Neural cell (in vitro differentiated cells): ENCODE measurements at regions not wholly inside any gene's neighbourhood (a gene's known extent, or its start where the extent isn't known, plus 50 kb on each side); places are given as distances from the start of the nearest gene placed in this dataset.

Experiments used
- H2AFZ ChIP-seq: fragments of 200-600, 300-800 bp; sonication (generic), shearing (Covaris generic); 2 replicates; pipeline ENCODE4 v1.6.0; 2014; ENCODE audit warnings: low read depth, mild to moderate bottlenecking, antibody characterized with exemption, low read length, moderate library complexity
- H3F3A ChIP-seq: fragments of 200-600 bp; shearing (Covaris generic); 2 replicates; pipeline ENCODE4 v1.6.1; 2016; ENCODE audit warnings: mild to moderate bottlenecking, moderate library complexity, mixed read lengths, antibody characterized with exemption, low read length; ENCODE audit not compliant: insufficient read depth, poor library complexity, severe bottlenecking
- H3K27ac ChIP-seq: fragments of 200-600, 300-800 bp; sonication (generic), shearing (Covaris generic); 2 replicates; pipeline ENCODE4 v1.5.1; 2014; ENCODE audit warnings: mild to moderate bottlenecking, low read length, moderate library complexity
- H3K27me3 ChIP-seq: fragments of 300-800, 200-600 bp; sonication (generic), shearing (Covaris generic); 2 replicates; pipeline ENCODE4 v1.6.0; 2014; ENCODE audit warnings: mild to moderate bottlenecking, low read depth, low read length, moderate library complexity; ENCODE audit not compliant: insufficient read depth
- H3K36me3 ChIP-seq: fragments of 300-800, 200-600 bp; sonication (generic), shearing (Covaris generic); 2 replicates; pipeline ENCODE4 v1.5.1; 2014; ENCODE audit warnings: mild to moderate bottlenecking, antibody characterized with exemption, low read length, moderate library complexity; ENCODE audit not compliant: insufficient read depth
- H3K4me2 ChIP-seq: fragments of 300-800, 200-600 bp; sonication (generic), shearing (Covaris generic); 2 replicates; pipeline ENCODE4 v1.6.0; 2014; ENCODE audit warnings: mild to moderate bottlenecking, low read length
- H3K4me3 ChIP-seq: fragments of 300-800, 200-600 bp; sonication (generic), shearing (Covaris generic); 2 replicates; pipeline ENCODE4 v1.5.1; 2014; ENCODE audit warnings: mild to moderate bottlenecking, low read length, moderate library complexity
- H3K79me2 ChIP-seq: fragments of 200-600 bp; shearing (Covaris generic); replicated peaks from 2 replicates; pipeline ENCODE4 v1.6.0; 2014; ENCODE audit warnings: mild to moderate bottlenecking, low read length, moderate library complexity; ENCODE audit not compliant: insufficient read depth
- H3K9ac ChIP-seq: fragments of 300-800, 200-600 bp; sonication (generic), shearing (Covaris generic); 2 replicates; pipeline ENCODE4 v1.6.1; 2016; ENCODE audit warnings: mild to moderate bottlenecking, low read length, mixed read lengths
- H3K9me2 ChIP-seq: fragments of 200-600 bp; shearing (Covaris generic); 2 replicates; pipeline ENCODE4 v1.6.1; 2016; ENCODE audit warnings: mild to moderate bottlenecking, low read length, mixed read lengths; ENCODE audit not compliant: insufficient read depth
- H3K9me3 ChIP-seq: fragments of 200-600, 300-800 bp; sonication (generic), shearing (Covaris generic); 2 replicates; pipeline ENCODE4 v1.6.1; 2016; ENCODE audit warnings: mild to moderate bottlenecking, mixed run types, low read length, moderate library complexity, mixed read lengths
- H4K20me1 ChIP-seq: fragments of 200-600 bp; shearing (Covaris generic); 2 replicates; pipeline ENCODE4 v1.6.1; 2016; ENCODE audit warnings: mild to moderate bottlenecking, mixed run types; ENCODE audit not compliant: insufficient read depth
- CTCF ChIP-seq: fragments of 450-650 bp; IDR thresholded peaks from 2 replicates; pipeline ENCODE4 v1.5.1; 2014; ENCODE audit warnings: antibody characterized with exemption, mild to moderate bottlenecking, moderate library complexity; ENCODE audit not compliant: poor library complexity, severe bottlenecking
- EP300 ChIP-seq: fragments of 450-650 bp; conservative IDR thresholded peaks from 2 replicates; pipeline ENCODE4 v1.6.1; 2014; ENCODE audit warnings: antibody characterized with exemption, mild to moderate bottlenecking, moderate library complexity; ENCODE audit not compliant: poor library complexity, severe bottlenecking
- EZH2 ChIP-seq: fragments of 200-600, 300-800 bp; shearing (Covaris generic), sonication (generic); IDR thresholded peaks from 2 replicates; pipeline ENCODE4 v1.6.1; 2014; ENCODE audit warnings: antibody characterized with exemption, low read length, borderline replicate concordance, mild to moderate bottlenecking; ENCODE audit not compliant: insufficient read depth, poor library complexity, severe bottlenecking
- MXI1 ChIP-seq: fragments of 450-650 bp; conservative IDR thresholded peaks from 2 replicates; pipeline ENCODE4 v1.6.1; 2014; ENCODE audit warnings: antibody characterized with exemption, mild to moderate bottlenecking; ENCODE audit not compliant: poor library complexity, severe bottlenecking
- POLR2AphosphoS5 ChIP-seq: IDR thresholded peaks from 2 replicates; pipeline ENCODE4 v1.6.1; 2012
- RAD21 ChIP-seq: fragments of 450-650 bp; conservative IDR thresholded peaks from 2 replicates; pipeline ENCODE4 v1.6.1; 2014; ENCODE audit warnings: antibody characterized with exemption, mild to moderate bottlenecking, moderate library complexity
- REST ChIP-seq: IDR thresholded peaks from 2 replicates; pipeline ENCODE4 v1.6.1; 2012; ENCODE audit warnings: borderline replicate concordance
- SMC3 ChIP-seq: fragments of 450-650 bp; conservative IDR thresholded peaks from 2 replicates; pipeline ENCODE4 v1.6.1; 2014; ENCODE audit warnings: antibody characterized with exemption, mild to moderate bottlenecking, moderate library complexity; ENCODE audit not compliant: poor library complexity
- TAF1 ChIP-seq: IDR thresholded peaks from 2 replicates; pipeline ENCODE4 v1.6.1; 2012; ENCODE audit warnings: low read depth

- no peak for TF ChIP-seq POLR2AphosphoS5
- TF ChIP-seq TAF1, result no peak
- TF ChIP-seq EP300, result no peak
- no peak for TF ChIP-seq SMC3
- TF ChIP-seq EZH2, result no peak
- no peak for TF ChIP-seq CTCF
- no peak for TF ChIP-seq REST
- TF ChIP-seq RAD21, result no peak
- TF ChIP-seq MXI1, result no peak
- Histone ChIP-seq H3F3A (no peaks in the 10 kb centered on the region), H3K36me3 (no peaks in the 10 kb centered on the region), H3K4me3 (no peak overlapping the region), H4K20me1 (no peaks in the 10 kb centered on the region), H3K27me3 (peaks cover 66% of the 10 kb centered on the region), H3K9me3 (peaks cover 3% of the 10 kb centered on the region), H3K9me2 (no peaks in the 10 kb centered on the region), H3K4me2 (no peak overlapping the region), H3K79me2 (no peaks in the 10 kb centered on the region), H2AFZ (no peak overlapping the region), H3K27ac (no peak overlapping the region), H3K9ac (no peak overlapping the region)
These were observed 172.3 kb upstream of the TBCA start for GRCh38 chr5:77948476-77948875.

GRCh38 chr5:77947041-77947428 is 170.9 kb upstream of the TBCA start:
- Histone ChIP-seq H2AFZ (no peak overlapping the region), H3K27ac (no peak overlapping the region), H3K79me2 (no peaks in the 10 kb centered on the region), H3K4me3 (no peak overlapping the region), H3K9ac (no peak overlapping the region), H4K20me1 (no peaks in the 10 kb centered on the region), H3F3A (no peaks in the 10 kb centered on the region), H3K36me3 (no peaks in the 10 kb centered on the region), H3K9me3 (peaks cover 3% of the 10 kb centered on the region), H3K4me2 (no peak overlapping the region), H3K27me3 (peaks cover 53% of the 10 kb centered on the region), H3K9me2 (no peaks in the 10 kb centered on the region)
- TF ChIP-seq MXI1 (no peak), RAD21 (no peak), EZH2 (no peak), CTCF (no peak), POLR2AphosphoS5 (no peak), EP300 (no peak), TAF1 (no peak), SMC3 (no peak), REST (no peak)
